Right kidney (tissue), 1 donor: ENCODE measurements at regions not wholly inside any gene's neighbourhood (a gene's known extent, or its start where the extent isn't known, plus 50 kb on each side); places are given as distances from the start of the nearest gene placed in this dataset.

ENCODE experiments used
- DNase-seq: peaks from one replicate; pipeline ENCODE4 v3.0.0-alpha.2; 2016

GRCh38 chr2:198401644-198402043 is 597.3 kb downstream of the PLCL1 start:
- no peak for DNase-seq

DNA sequence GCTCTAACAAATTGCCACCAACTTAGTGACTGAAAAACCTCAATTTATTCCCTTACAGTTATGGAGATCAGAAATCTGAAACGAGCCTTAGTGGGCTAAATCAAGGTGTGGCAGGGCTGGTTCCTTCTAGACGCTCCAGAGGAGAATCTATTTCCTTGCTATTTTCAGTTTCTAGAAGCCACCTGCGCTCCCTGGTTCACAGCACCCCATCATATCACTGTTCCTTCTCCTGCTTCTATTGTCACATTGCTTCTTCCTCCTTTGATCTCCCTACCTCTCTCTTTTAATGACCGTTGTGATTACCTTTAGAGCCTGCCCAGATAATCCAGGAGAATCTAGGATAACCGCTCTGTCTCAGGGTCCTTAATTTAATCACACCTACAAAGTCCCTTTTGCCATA is 596.6 kb downstream of the PLCL1 start:
- no peak for DNase-seq

DNA sequence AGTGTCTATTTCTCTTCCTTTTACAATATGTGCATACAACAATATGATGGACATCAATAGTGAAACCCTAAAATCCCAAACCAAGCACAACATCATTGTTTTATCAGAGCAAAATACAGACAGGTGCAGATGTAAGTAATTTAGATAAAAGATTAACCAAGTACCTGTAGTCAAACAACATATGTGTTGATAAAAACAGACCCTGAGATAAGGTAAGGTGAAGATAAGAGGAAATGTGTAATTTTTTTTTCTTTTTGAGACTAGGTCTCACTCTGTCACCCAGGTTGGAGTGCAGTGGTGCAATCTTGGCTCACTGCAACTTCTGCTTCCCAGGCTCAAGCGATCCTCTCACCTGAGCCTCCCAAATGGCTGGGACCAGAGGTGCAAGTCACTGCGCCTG is 589.8 kb downstream of the PLCL1 start:
- DNase-seq: no peak

GRCh38 chr2:198390670-198391069 is 586.3 kb downstream of the PLCL1 start:
- DNase-seq: no peak

- DNase-seq: no peak
These were observed 583.3 kb downstream of the PLCL1 start for GRCh38 chr2:198387677-198388076.

GRCh38 chr2:198385856-198386255 is 581.5 kb downstream of the PLCL1 start:
- DNase-seq: no peak

DNA sequence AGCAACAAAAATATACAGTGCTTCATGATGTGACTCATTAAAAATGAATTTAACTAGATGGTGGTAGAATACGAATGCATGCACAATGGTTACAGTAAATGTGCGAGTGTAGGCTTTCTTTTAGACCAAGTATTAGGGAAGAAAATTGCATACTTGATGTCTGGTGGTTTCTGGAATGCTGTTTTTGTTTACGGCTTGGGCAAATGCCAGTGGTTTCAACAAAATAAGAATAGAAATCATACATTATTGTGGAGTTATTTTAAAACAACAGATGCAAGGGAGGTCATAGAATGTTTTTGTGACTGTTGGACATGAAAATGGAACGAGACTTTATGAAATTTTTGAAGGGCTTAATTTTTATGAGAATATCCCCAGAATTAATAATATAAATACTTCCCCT is 580.9 kb downstream of the PLCL1 start:
- DNase-seq: no peak

- DNase-seq: no peak
These were observed 579.0 kb downstream of the PLCL1 start for GRCh38 chr2:198383392-198383791.

GRCh38 chr2:198382811-198383210 is 578.4 kb downstream of the PLCL1 start:
- DNase-seq: no peak

GRCh38 chr2:198376677-198377076 is 572.3 kb downstream of the PLCL1 start:
- no peak for DNase-seq

DNA sequence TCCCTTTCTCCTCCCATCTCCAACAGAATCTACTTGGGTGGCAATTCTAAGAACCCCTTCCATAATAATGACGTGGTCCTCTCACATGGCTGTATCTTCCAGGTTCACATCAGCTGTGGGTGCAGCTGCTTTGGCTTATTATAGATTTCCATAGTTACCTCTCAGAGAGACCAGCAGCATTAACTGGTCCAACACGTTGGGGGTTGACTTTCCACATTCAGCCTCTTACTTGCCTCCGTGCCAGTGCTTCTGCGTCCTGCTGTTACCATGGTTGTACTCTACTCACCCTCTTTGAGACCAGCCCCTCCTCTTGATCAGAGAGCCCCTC is 570.7 kb downstream of the PLCL1 start:
- DNase-seq: no peak

GRCh38 chr2:198374375-198375082 is 570.1 kb downstream of the PLCL1 start:
- peak; percentile 4 for DNase-seq

DNA sequence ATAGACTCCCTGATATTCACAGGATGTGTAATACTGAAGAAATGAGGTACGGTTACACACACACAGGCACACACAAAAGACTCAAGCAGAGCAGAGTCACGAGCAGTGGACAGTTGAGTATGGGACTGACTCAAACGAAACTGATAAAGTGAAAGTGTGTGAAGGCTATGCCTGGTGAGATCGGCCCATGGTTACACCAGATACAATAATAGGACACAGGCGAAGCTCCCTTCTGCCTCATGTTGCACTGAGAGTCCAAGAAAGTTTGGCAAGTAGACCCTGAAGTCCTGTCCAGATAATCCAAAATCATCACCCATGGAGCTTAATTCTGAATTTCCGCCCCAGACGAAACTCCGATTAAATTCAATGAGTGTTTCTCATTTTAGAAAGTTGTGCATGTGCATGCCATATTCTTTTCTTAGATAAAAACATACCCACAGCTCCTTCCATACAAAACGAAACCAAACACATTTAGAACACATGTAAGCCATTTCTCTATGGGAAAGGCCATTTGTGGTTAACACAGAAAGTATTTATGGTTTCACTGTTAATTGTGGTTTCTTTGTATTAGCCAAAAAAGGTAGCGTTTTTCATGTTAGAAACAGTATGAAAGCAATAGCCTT is 567.6 kb downstream of the PLCL1 start:
- no peak for DNase-seq

DNA sequence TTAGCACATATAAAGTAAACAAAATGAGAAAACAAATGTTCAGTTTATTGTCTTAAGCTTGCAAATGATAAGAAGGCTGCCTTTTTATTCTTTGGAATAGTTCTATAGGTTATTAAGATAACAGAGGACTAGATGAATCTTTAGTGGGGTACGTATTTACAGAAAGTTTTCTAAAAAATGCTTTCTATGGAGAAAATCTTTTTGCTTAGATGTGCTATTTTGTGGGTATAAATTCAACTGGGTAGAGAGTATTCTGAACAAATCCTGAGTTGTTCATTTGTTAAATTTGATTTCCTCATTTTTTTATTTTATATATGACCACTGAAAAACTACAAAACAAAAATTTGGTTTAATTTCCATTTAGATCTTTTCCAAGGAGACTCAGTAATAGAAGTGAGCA is 566.9 kb downstream of the PLCL1 start:
- DNase-seq: no peak

DNA sequence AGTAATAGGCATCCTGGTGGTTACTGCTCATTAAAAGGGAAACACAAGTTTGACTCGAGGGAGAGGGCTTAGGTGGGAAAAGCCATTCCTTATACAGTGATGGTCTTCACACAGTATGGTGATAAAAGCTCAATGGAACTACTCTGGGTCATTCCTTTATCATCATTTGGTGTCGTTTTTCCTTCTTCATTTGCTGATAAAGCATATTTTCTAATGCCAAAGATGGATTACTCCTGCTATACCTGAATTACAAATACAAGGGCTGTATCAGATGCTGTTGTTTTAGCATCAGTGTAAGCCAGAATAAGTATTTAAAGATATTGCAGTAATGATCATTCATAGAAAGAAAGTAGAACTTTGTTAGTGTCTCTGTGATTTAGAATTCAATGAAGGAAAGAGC is 563.7 kb downstream of the PLCL1 start:
- no peak for DNase-seq

GRCh38 chr2:198362740-198363139 is 558.3 kb downstream of the PLCL1 start:
- no peak for DNase-seq

DNA sequence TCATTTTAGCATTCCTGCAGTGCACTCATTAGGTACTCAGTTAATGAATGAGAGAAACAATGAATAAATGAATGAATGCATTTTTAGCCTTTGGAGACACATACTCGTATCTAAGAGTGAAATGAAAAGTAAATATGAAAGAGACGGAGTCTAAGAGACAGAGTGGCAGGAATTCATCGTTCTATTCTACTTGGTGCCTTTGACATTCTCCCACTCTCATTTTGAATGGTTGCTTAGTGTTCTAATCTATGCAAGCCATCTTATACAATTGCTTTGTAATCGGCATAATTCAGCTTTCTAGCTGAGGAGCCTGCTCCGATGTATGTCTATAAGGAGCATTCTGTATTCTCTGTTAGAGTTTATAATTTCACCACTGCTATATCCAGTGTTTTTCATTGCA is 554.9 kb downstream of the PLCL1 start:
- DNase-seq: no peak

GRCh38 chr2:198356157-198356556 is 551.8 kb downstream of the PLCL1 start:
- DNase-seq: no peak

DNA sequence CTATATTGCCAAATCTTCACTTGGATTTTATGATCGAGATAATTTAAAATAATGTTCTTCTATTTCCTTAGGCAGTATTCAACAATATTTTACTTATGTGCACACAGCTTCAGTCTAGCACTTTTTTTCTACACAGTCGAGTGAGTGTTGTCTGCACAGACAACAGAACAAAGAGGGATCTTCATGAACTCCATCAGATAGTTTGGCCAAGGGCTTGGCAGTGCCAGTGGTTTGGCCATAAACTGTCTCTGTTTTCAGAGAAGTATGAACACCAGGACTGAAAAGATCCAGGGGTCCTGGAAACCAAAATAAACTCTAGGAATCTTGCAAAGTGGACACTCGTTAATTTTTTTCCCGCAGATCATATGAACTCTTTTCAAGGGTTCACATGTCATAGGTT is 547.3 kb downstream of the PLCL1 start:
- no peak for DNase-seq

GRCh38 chr2:198347946-198348345 is 543.6 kb downstream of the PLCL1 start:
- no peak for DNase-seq

DNA sequence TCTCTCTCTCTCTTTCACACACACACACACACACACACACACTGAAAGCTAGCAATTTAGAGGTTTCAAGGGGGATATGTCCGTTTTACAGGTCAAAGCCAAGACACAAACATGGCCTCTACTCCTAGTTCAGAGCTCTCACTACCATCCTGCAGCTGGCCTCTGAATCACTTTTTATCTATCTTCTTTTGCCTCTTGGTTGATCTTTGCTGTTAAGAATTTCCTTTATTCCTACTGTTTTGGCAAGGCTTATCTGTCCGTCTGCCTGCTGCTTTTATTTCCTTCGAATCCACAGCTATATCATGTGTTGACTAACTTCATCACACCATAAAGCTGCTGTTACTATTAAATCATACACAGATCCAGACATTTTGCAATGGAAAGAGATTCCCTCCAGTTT is 543.0 kb downstream of the PLCL1 start:
- no peak for DNase-seq

DNA sequence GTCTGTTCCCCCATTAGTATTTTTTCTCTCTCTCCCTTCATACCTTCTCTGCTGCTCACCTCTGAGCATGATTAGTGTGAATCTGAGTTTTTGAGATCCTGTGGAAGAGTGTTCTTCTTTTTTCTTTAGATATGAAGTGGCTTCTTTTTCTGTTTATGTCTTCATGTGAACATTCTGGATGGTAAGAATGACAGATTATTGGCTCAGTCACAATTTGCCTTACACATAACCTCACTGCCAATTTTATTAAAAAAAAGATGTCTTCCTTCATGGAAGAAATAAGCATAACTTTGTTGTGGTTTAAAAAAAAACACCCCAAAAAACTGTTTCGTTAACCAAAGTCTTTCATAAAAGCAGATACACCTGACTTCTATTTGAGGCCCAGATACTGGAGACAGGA is 539.1 kb downstream of the PLCL1 start:
- no peak for DNase-seq

DNA sequence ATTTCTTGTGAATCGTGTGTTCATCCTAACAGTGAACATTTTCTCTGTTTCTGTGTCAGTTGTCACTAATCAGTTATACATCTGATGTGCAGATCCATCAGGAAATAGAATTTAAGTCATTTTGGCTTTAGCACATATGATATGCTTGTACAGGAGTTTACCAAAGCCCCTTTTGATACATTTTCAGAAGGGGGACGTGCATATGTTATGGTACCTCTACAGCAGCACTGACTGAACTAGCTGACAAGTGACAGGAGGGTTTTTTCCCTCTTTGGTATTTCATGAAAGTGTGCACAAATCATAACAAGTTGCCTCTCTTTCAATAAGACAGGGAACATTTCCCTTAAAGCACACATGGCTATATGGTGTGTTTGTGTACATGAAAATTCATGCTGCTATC is 536.5 kb downstream of the PLCL1 start:
- no peak for DNase-seq

DNA sequence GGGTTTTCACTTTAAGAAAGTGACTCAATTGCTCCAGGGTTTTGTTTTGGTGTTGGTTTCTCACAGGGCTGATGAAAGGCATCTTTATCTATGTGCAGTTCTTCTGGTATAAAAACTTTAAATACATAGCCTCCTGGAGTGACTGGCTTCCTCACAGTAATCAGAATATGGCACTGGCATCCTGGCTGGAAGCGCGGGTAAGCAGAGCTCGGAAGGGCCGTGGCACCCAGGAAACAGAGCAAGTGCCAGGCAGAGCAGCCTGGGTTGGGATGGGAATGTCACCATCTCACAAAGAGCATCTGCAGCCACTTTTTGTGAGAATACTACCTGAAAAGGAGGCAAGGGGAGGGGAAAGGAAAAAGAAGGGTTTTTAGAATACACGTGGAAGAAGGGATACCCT is 534.7 kb downstream of the PLCL1 start:
- no peak for DNase-seq

DNA sequence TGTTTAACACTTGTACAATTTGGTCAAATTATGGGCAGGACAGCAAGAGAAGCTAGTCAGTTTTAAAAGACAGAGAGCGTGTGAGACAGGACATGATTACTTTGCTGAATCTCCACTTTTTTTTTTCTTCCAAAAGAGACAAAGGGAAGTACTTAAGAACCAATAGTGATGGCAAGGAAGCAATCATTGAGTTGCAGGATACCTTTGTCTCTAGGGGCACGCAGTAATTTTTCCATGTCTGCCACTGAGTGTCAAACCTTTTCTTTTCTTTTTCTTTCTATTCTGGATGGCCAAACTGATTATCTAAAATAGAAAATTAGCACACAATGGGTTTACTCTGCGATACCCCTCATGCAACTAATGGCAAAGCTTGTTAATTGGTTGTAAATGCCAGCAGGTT is 533.0 kb downstream of the PLCL1 start:
- DNase-seq: no peak
